HG03469 (cell line): ENCODE measurements at regions not wholly inside any gene's neighbourhood (a gene's known extent, or its start where the extent isn't known, plus 50 kb on each side); places are given as distances from the start of the nearest gene placed in this dataset.

Experiments
- ATAC-seq: cut with Tn5 transposase; IDR thresholded peaks from one replicate; pipeline ENCODE4 v1.9.1; 2021; ENCODE audit warnings: mild to moderate bottlenecking, moderate library complexity, moderate number of reproducible peaks; ENCODE audit not compliant: unreplicated experiment

- no peak for ATAC-seq
Measured at GRCh38 chr3:188057124-188057523, 96.8 kb upstream of the LPP start.

- no peak for ATAC-seq
Measured at GRCh38 chr3:188058569-188059184, 95.3 kb upstream of the LPP start.

- ATAC-seq, result no peak
Measured at GRCh38 chr3:188059351-188059750, 94.6 kb upstream of the LPP start.

GRCh38 chr3:188060264-188060835 is 93.6 kb upstream of the LPP start:
- no peak for ATAC-seq

GRCh38 chr3:188060840-188061544 is 93.0 kb upstream of the LPP start:
- no peak for ATAC-seq

- no peak for ATAC-seq
Measured at GRCh38 chr3:188062216-188062615, 91.7 kb upstream of the LPP start.

GRCh38 chr3:188064831-188065493 is 89.0 kb upstream of the LPP start:
- no peak for ATAC-seq

GRCh38 chr3:188066141-188066540 is 87.8 kb upstream of the LPP start:
- no peak for ATAC-seq

- ATAC-seq, result no peak
Measured at GRCh38 chr3:188067932-188068331, 86.0 kb upstream of the LPP start.

GRCh38 chr3:188068342-188068741 is 85.6 kb upstream of the LPP start:
- ATAC-seq, result no peak

GRCh38 chr3:188071636-188072035 is 82.3 kb upstream of the LPP start:
- ATAC-seq, result no peak

GRCh38 chr3:188076176-188076575 is 77.8 kb upstream of the LPP start:
- no peak for ATAC-seq

- no peak for ATAC-seq
Measured at GRCh38 chr3:188077160-188077799, 76.7 kb upstream of the LPP start.

- ATAC-seq, result no peak
Measured at GRCh38 chr3:188080091-188080490, 73.9 kb upstream of the LPP start.

- ATAC-seq, result no peak
Measured at GRCh38 chr3:188082031-188082430, 71.9 kb upstream of the LPP start.

GRCh38 chr3:188082450-188082849 is 71.5 kb upstream of the LPP start:
- ATAC-seq, result no peak

GRCh38 chr3:188083011-188083410 is 70.9 kb upstream of the LPP start:
- ATAC-seq, result no peak

- no peak for ATAC-seq
Measured at GRCh38 chr3:188084752-188085583, 69.0 kb upstream of the LPP start.

- ATAC-seq, result no peak
Measured at GRCh38 chr3:188085584-188086560, 68.1 kb upstream of the LPP start.
